PC-3 (cell line): ENCODE measurements at regions not wholly inside any gene's neighbourhood (a gene's known extent, or its start where the extent isn't known, plus 50 kb on each side); places are given as distances from the start of the nearest gene placed in this dataset.

Source experiments
- ATAC-seq: fragments of 200-7000 bp; cut with Tn5 transposase; 2 replicates; pipeline ENCODE4 v1.9.1; 2020; ENCODE audit warnings: mild to moderate bottlenecking, moderate library complexity
- BruUV-seq: library from RNA; stranded (reverse); fragments of 400-500 nt; replicated peaks from 2 replicates; lab custom pipeline; 2021; lab: Mats Ljungman, UMichigan
- CTCF ChIA-PET: fragments of 300-600 bp; sonication (Branson Sonifier 250); formaldehyde crosslinking; loops from one replicate; lab custom pipeline; 2022; ENCODE audit warnings: antibody characterized with exemption; lab: Charles Lee
- POLR2A ChIA-PET: fragments of 300-600 bp; sonication (Branson Sonifier 250); formaldehyde crosslinking; loops from one replicate; lab custom pipeline; 2022; ENCODE audit warnings: antibody characterized with exemption; ENCODE audit not compliant: unreplicated experiment; lab: Charles Lee
- DNase-seq: peaks from one replicate; pipeline ENCODE4 v3.0.0-alpha.2; 2015
- H2AFZ ChIP-seq: fragments of 300-600 bp; sonication (generic); 2 replicates; pipeline ENCODE4 v1.6.0; 2016; ENCODE audit warnings: antibody characterized with exemption, low read length
- H3F3A ChIP-seq: fragments of 300-600 bp; sonication (generic); one replicate; pipeline ENCODE4 v1.6.0; 2017; ENCODE audit warnings: antibody characterized with exemption, low read length, control low read depth, mild to moderate bottlenecking; ENCODE audit not compliant: unreplicated experiment
- H3K27ac ChIP-seq: fragments of 300-600 bp; sonication (generic); 2 replicates; pipeline ENCODE4 v1.5.1; 2016; ENCODE audit warnings: mild to moderate bottlenecking, low read length
- H3K27me3 ChIP-seq: fragments of 300-600 bp; sonication (generic); 2 replicates; pipeline ENCODE4 v1.6.1; 2016; ENCODE audit warnings: low read length, mixed read lengths
- H3K36me3 ChIP-seq: fragments of 300-600 bp; sonication (generic); 2 replicates; pipeline ENCODE4 v1.6.1; 2016; ENCODE audit warnings: low read depth, mixed run types, low read length, mixed read lengths
- H3K4me1 ChIP-seq: fragments of 300-600 bp; sonication (generic); 2 replicates; pipeline ENCODE4 v1.5.1; 2016; ENCODE audit warnings: low read length; ENCODE audit not compliant: insufficient read depth
- H3K4me2 ChIP-seq: fragments of 300-600 bp; sonication (generic); 2 replicates; pipeline ENCODE4 v1.6.0; 2016; ENCODE audit warnings: low read length
- H3K4me3 ChIP-seq: fragments of 300-600 bp; sonication (generic); 2 replicates; pipeline ENCODE4 v1.5.1; 2016; ENCODE audit warnings: mild to moderate bottlenecking, low read length, mixed read lengths
- H3K79me2 ChIP-seq: fragments of 300-600 bp; sonication (generic); 2 replicates; pipeline ENCODE4 v1.6.1; 2017; ENCODE audit warnings: low read length, mixed read lengths
- H3K9ac ChIP-seq: fragments of 300-600 bp; sonication (generic); 2 replicates; pipeline ENCODE4 v1.6.0; 2016; ENCODE audit warnings: mild to moderate bottlenecking, low read length
- H3K9me2 ChIP-seq: fragments of 300-600 bp; sonication (generic); replicated peaks from 2 replicates; pipeline ENCODE4 v1.6.1; 2016; ENCODE audit warnings: mixed run types, low read length, mixed read lengths
- H3K9me3 ChIP-seq: fragments of 300-600 bp; sonication (generic); 2 replicates; pipeline ENCODE4 v1.6.1; 2016; ENCODE audit warnings: low read length, mixed read lengths
- H4K20me1 ChIP-seq: fragments of 300-600 bp; sonication (generic); 2 replicates; pipeline ENCODE4 v1.6.1; 2016; ENCODE audit warnings: low read length, mixed read lengths
- CTCF ChIP-seq: fragments of 300-600 bp; sonication (generic); conservative IDR thresholded peaks from 2 replicates; pipeline ENCODE4 v1.5.1; 2017; ENCODE audit warnings: antibody characterized with exemption, low read depth, mild to moderate bottlenecking, low read length
- EZH2 ChIP-seq: fragments of 300-600 bp; sonication (generic); IDR thresholded peaks from one replicate; pipeline ENCODE4 v1.6.1; 2017; ENCODE audit warnings: antibody characterized with exemption, mild to moderate bottlenecking, low read length; ENCODE audit not compliant: unreplicated experiment
- EZH2phosphoT487 ChIP-seq: fragments of 300-600 bp; sonication (generic); IDR thresholded peaks from 2 replicates; pipeline ENCODE4 v1.6.1; 2018; ENCODE audit warnings: mild to moderate bottlenecking, antibody characterized with exemption, low read length, borderline replicate concordance
- intact Hi-C: fragments of 100-400 bp; cut with micrococcal nuclease; formaldehyde crosslinking; loops from 2 replicates; pipeline ENCODE4 v1.9.0; 2023

GRCh38 chr21:27192281-27192949, 225.5 kb upstream of the ADAMTS5 start:
- Histone ChIP-seq H3K9me2 (no peaks in the 10 kb centered on the region), H3F3A (no peaks in the 10 kb centered on the region), H3K36me3 (no peaks in the 10 kb centered on the region), H3K79me2 (no peaks in the 10 kb centered on the region), H3K9me3 (0 out of 2 replicates have a peak, but pooled peaks cover 11% of the 10 kb centered on the region), H3K4me2 (no peak overlapping the region), H3K4me1 (0 out of 2 replicates have a peak, but pooled peaks cover 4% of the 10 kb centered on the region), H3K27me3 (no peaks in the 10 kb centered on the region), H4K20me1 (no peaks in the 10 kb centered on the region), H3K27ac (no peak overlapping the region), H3K4me3 (no peak overlapping the region), H3K9ac (no peak overlapping the region), H2AFZ (no peak overlapping the region)
- ChIA-PET CTCF (no interaction called here), POLR2A (no interaction called here)
- TF ChIP-seq EZH2phosphoT487 (no peak), EZH2 (no peak), CTCF (no peak)
- no TSS peak for BruUV-seq
- intact Hi-C loops, result no loop called here
- no peak for DNase-seq
- ATAC-seq, result no peak

- CTCF ChIA-PET, result no interaction called here
- Histone ChIP-seq H3K27me3 (no peaks in the 10 kb centered on the region), H3K36me3 (no peaks in the 10 kb centered on the region), H3K4me1 (0 out of 2 replicates have a peak, but pooled peaks cover 4% of the 10 kb centered on the region), H3K27ac (no peak overlapping the region), H2AFZ (no peak overlapping the region), H3K9me2 (no peaks in the 10 kb centered on the region), H3K4me2 (no peak overlapping the region), H3K79me2 (no peaks in the 10 kb centered on the region), H3K9me3 (0 out of 2 replicates have a peak, but pooled peaks cover 11% of the 10 kb centered on the region), H4K20me1 (no peaks in the 10 kb centered on the region), H3K4me3 (no peak overlapping the region), H3F3A (no peaks in the 10 kb centered on the region), H3K9ac (no peak overlapping the region)
- intact Hi-C loops, result no loop called here
- POLR2A ChIA-PET, result interaction anchor here (0.6 kb wide), 2 partner anchors 9 to 835 kb away, joined by 3 to 4 read pairs; no protein-coding TSS in a partner anchor
- peak; percentile 65 for ATAC-seq
- TF ChIP-seq EZH2phosphoT487 (no peak), CTCF (no peak), EZH2 (no peak)
- BruUV-seq, result no TSS peak
- DNase-seq, result peak; percentile 48
Measured at GRCh38 chr21:27190601-27191000, 223.7 kb upstream of the ADAMTS5 start.

GRCh38 chr21:27189870-27190269, 223.0 kb upstream of the ADAMTS5 start:
- H3K27me3 ChIP-seq, result no peaks in the 10 kb centered on the region
- POLR2A ChIA-PET, result no interaction called here
- ATAC-seq (no peak), DNase-seq (no peak)
- H3K9me2 ChIP-seq, result no peaks in the 10 kb centered on the region
- H3K4me3 ChIP-seq, result no peak overlapping the region
- BruUV-seq, result no TSS peak
- H3F3A ChIP-seq, result no peaks in the 10 kb centered on the region
- intact Hi-C loops, result no loop called here
- H4K20me1 ChIP-seq, result no peaks in the 10 kb centered on the region
- H3K36me3 ChIP-seq, result no peaks in the 10 kb centered on the region
- H3K27ac ChIP-seq, result no peak overlapping the region
- H3K9ac ChIP-seq, result no peak overlapping the region
- 0 out of 2 replicates have a peak, but pooled peaks cover 11% of the 10 kb centered on the region for H3K9me3 ChIP-seq
- no peak overlapping the region for H2AFZ ChIP-seq
- CTCF ChIA-PET, result no interaction called here
- no peaks in the 10 kb centered on the region for H3K79me2 ChIP-seq
- 0 out of 2 replicates have a peak, but pooled peaks cover 4% of the 10 kb centered on the region for H3K4me1 ChIP-seq
- H3K4me2 ChIP-seq, result no peak overlapping the region
- TF ChIP-seq EZH2phosphoT487 (no peak), EZH2 (no peak), CTCF (no peak)
